Right lobe of liver (tissue), 6 donors: ENCODE measurements at regions not wholly inside any gene's neighbourhood (a gene's known extent, or its start where the extent isn't known, plus 50 kb on each side); places are given as distances from the start of the nearest gene placed in this dataset.

Experiments
- ATAC-seq, 4 donors: fragments of 200-7000 bp; cut with Tn5 transposase; one replicate each; pipeline ENCODE4 v1.9.1; 2020; ENCODE audit warnings: mild to moderate bottlenecking in 4 of 4, moderate library complexity in 4 of 4
- DNase-seq, 3 donors: peaks; one replicate each; pipeline ENCODE4 v3.0.0-alpha.2; 2020
- H3K27ac ChIP-seq, 3 donors: fragments of 200-600 bp; one replicate each; pipeline ENCODE4 v1.8.0; 2022
- H3K27me3 ChIP-seq, 2 donors: fragments of 200-600 bp; one replicate each; pipeline ENCODE4 v1.8.0; 2022
- H3K36me3 ChIP-seq, 4 donors: fragments of 200-600 bp; sonication (generic) in 1 of 4; one replicate each; pipeline versions ENCODE4 v1.5.1 to v1.8.0; 2017 to 2022; ENCODE audit warnings: control low read depth in 1 of 4
- H3K4me1 ChIP-seq, 4 donors: fragments of 200-600 bp; sonication (generic) in 1 of 4; one replicate each; pipeline versions ENCODE4 v1.5.1 to v1.8.0; 2017 to 2022; ENCODE audit warnings: control low read depth in 1 of 4
- H3K4me3 ChIP-seq, 3 donors: fragments of 200-600 bp; one replicate each; pipeline ENCODE4 v1.8.0; 2022
- H3K9me3 ChIP-seq, 4 donors: fragments of 200-600 bp; sonication (generic) in 1 of 4; one replicate each; pipeline versions ENCODE4 v1.5.1 to v1.8.0; 2017 to 2022; ENCODE audit warnings: control low read depth in 1 of 4
- POLR2A ChIP-seq: fragments of 450-650 bp; IDR thresholded peaks from one replicate; pipeline ENCODE4 v1.6.1; 2017; ENCODE audit warnings: antibody characterized with exemption, mild to moderate bottlenecking
- WGBS: methylation state at CpG from one replicate; pipeline ENCODE4 v1.1.6; 2018; ENCODE audit warnings: low coverage, low lambda C conversion rate; ENCODE audit not compliant: insufficient coverage; ENCODE audit errors: missing lambda C conversion rate; 5-methylcytosine and 5-hydroxymethylcytosine counted together
- intact Hi-C, 2 donors: fragments of 100-400 bp; cut with DNase I; formaldehyde crosslinking; loops; one replicate each; pipeline versions ENCODE4 v1.11.2 to v1.14.1; 2022
- TF ChIP-seq, protein P1 (sequence below), 4 donors: fragments of 200-600 bp in 3 of 4; fragments of 450-650 bp in 1 of 4; IDR thresholded peaks; one replicate each; pipeline versions ENCODE4 v1.5.1 to v1.8.0; 2016 to 2022; ENCODE audit warnings: antibody characterized with exemption in 4 of 4, mild to moderate bottlenecking in 2 of 4
- donor health status: DM: no; HTN: yes; CAD: no.
- donor health status: DM: no; HTN: no; CAD: no.
- donor health status: DM: no; HTN: no; CAD: no.
- donor health status: DM: no; HTN: yes; CAD: no.
- donor health status: DM: no; HTN: yes; CAD: no.

- H3K4me3 ChIP-seq, result no peak overlapping the region
- no peaks in the 10 kb centered on the region for H3K9me3 ChIP-seq
- DNase-seq, result no peak
- H3K27ac ChIP-seq, result no peak overlapping the region
- 8% methylated on average over 1 of the region's 1 CpG for whole genome bisulfite sequencing
- no peaks in the 10 kb centered on the region for H3K36me3 ChIP-seq
- intact Hi-C loops, result no loop called here
- TF ChIP-seq, protein P1, sequence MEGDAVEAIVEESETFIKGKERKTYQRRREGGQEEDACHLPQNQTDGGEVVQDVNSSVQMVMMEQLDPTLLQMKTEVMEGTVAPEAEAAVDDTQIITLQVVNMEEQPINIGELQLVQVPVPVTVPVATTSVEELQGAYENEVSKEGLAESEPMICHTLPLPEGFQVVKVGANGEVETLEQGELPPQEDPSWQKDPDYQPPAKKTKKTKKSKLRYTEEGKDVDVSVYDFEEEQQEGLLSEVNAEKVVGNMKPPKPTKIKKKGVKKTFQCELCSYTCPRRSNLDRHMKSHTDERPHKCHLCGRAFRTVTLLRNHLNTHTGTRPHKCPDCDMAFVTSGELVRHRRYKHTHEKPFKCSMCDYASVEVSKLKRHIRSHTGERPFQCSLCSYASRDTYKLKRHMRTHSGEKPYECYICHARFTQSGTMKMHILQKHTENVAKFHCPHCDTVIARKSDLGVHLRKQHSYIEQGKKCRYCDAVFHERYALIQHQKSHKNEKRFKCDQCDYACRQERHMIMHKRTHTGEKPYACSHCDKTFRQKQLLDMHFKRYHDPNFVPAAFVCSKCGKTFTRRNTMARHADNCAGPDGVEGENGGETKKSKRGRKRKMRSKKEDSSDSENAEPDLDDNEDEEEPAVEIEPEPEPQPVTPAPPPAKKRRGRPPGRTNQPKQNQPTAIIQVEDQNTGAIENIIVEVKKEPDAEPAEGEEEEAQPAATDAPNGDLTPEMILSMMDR (IDR thresholded peaks at IDR 0.05), result no peak
- TF ChIP-seq POLR2A, result no peak
- no peaks in the 10 kb centered on the region for H3K27me3 ChIP-seq
- ATAC-seq, result no peak
- H3K4me1 ChIP-seq, result no peaks in the 10 kb centered on the region
These were observed 82.0 kb upstream of the FREM3 start for GRCh38 chr4:143782521-143782920.

DNA sequence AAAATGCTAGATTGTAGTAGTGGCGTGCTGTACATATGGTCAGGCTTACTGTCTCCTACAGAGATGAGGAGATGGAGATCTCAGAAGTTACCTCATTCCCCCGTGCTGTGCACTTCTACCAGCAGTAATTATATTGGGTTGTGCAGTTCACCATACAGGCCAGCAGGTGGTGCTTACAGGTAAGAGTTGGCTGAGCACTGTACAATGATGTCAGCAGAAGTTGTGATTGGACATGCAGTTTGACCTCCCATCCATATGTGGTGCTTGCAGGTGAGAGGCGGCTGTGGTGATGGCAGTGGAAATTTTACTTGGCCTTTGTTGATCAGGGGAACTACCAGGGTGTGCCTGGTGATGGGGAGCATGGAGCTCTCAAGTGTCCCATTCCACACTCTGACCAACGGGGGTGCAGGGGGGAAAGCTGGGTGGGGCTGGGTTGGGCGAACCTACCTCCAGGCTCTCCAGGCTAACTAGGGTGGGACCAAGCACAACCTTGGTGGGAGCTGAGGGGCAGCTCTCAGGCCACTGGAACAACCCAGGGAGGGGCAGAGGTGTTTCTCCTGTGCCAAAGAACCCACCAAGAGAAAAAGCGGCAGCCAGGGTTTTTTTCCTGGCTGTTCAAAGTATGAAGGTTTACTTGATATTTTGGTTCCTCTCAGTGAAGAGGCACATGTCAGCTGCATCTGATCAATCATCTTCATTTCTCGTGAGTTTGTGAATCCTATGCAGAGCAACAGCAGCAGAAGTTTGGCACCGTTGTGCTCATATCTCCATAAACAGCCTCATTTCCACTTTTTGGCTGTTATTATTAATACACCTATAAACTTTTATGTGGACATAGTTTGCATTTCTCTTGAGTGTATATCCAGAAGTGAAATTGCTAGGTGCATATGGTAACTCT is 73.8 kb upstream of the FREM3 start:
- Histone ChIP-seq H3K36me3 (no peaks in the 10 kb centered on the region), H3K27me3 (no peaks in the 10 kb centered on the region), H3K27ac (no peak overlapping the region), H3K9me3 (no peaks in the 10 kb centered on the region), H3K4me1 (no peaks in the 10 kb centered on the region), H3K4me3 (no peak overlapping the region)
- peak in 2 of 3 donors; percentile 22 to 42 for DNase-seq
- ATAC-seq, result peak; percentile 83 to 93 (median 89)
- intact Hi-C loops, result no loop called here
- no peak for TF ChIP-seq POLR2A
- TF ChIP-seq, protein P1 (IDR thresholded peaks at IDR 0.05), result peak; percentile 52 to 68 (median 58)
- WGBS, result 45% methylated on average over 5 of the region's 8 CpGs

DNA sequence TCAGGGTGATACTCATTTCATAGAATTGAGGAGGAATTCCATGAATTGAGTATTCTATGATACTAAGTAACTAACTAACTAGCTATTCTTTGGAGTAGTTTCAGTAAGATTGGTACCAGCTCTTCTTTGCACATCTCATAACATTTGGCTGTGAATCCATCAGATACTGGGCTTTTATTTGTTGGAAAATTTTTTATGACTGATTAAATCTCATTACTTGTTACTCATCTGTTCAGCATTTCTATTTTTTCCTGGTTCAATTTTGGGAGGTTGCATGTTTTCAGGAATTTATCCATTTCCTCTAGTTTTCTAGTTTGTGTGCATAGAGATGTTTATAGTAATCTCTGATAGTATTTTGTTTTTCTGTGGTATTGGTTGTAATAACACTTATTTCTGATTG is 70.8 kb upstream of the FREM3 start:
- DNase-seq, result no peak
- no peak for ATAC-seq
- H3K4me1 ChIP-seq, result no peaks in the 10 kb centered on the region
- no peaks in the 10 kb centered on the region for H3K9me3 ChIP-seq
- H3K36me3 ChIP-seq, result no peaks in the 10 kb centered on the region
- H3K27me3 ChIP-seq, result no peaks in the 10 kb centered on the region
- TF ChIP-seq POLR2A, result no peak
- TF ChIP-seq, protein P1 (IDR thresholded peaks at IDR 0.05), result no peak
- no peak overlapping the region for H3K27ac ChIP-seq
- no peak overlapping the region for H3K4me3 ChIP-seq
- intact Hi-C loops, result no loop called here

DNA sequence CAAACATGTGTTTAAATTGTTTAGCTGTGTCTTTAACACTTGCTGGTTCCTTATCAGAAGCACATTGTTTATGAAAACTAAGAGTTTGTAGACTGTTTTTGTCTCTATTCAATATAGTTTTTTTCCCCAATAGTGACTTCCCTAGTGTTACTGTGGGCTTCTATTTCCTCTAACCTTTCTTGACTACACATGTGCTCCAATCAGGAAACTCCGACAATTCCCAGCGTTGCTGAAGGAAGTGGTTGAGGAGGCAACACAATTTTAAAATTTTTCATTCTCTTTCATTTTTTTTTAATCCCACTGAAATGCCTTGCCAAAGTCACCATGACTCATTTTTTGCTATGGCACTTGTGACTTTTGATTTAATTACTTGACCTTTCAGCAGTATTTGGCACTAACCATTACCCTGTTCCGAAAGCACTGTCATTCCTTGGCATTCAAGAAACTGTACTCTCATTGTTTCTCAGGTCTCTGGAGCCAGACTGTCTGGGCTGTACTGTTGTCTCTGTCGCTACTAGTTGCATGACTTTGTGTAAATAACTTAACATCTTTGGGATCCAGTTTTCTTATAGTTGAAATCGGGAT is 67.6 kb upstream of the FREM3 start:
- H3K4me1 ChIP-seq, result no peaks in the 10 kb centered on the region
- no peak overlapping the region for H3K4me3 ChIP-seq
- intact Hi-C loops, result no loop called here
- DNase-seq, result no peak
- 43% methylated on average over 5 of the region's 5 CpGs for WGBS
- peak in 1 of 4 donors; percentile 51 for ATAC-seq
- H3K36me3 ChIP-seq, result no peaks in the 10 kb centered on the region
- TF ChIP-seq, protein P1 (IDR thresholded peaks at IDR 0.05), result no peak
- TF ChIP-seq POLR2A, result no peak
- no peak overlapping the region for H3K27ac ChIP-seq
- H3K9me3 ChIP-seq, result no peaks in the 10 kb centered on the region
- H3K27me3 ChIP-seq, result no peaks in the 10 kb centered on the region
